Osteoblast (primary cell): ENCODE measurements at regions not wholly inside any gene's neighbourhood (a gene's known extent, or its start where the extent isn't known, plus 50 kb on each side); places are given as distances from the start of the nearest gene placed in this dataset. TPM values are rescaled to one million over a fixed set of nuclear protein-coding genes. Genes with fewer than 3 reads are reported as not detected.

Source experiments
- small RNA-seq: library from RNA; depleted of rRNA; stranded (forward); fragments of <200 nt; gene quantifications from one replicate; pipeline ENCODE3, GENCODE V24; 2012

Small RNA genes lying in the stretch of these regions (small RNA-seq; reads per million reads assigned to genes)
- not detected for gene RNU6-929P
